HepG2 (cell line): ENCODE measurements at regions not wholly inside any gene's neighbourhood (a gene's known extent, or its start where the extent isn't known, plus 50 kb on each side); places are given as distances from the start of the nearest gene placed in this dataset.
"Not testable (repeated sequence)": the region's sequence is repeated elsewhere in the genome, so short reads cannot be mapped to it uniquely, and the experiment has no call there.

Source experiments
- CHD4 ChIP-seq: fragments of 200-600 bp; sonication (generic); IDR thresholded peaks from 2 replicates; pipeline ENCODE4 v1.7.0; 2017; ENCODE audit warnings: mild to moderate bottlenecking, low read length, borderline replicate concordance
- MXD4 ChIP-seq: IDR thresholded peaks from 2 replicates; pipeline ENCODE4 v1.6.1; 2016; ENCODE audit warnings: mild to moderate bottlenecking, missing biosample characterization, missing genetic modification reagents
- PHF8 ChIP-seq: sonication (generic); formaldehyde crosslinking; IDR thresholded peaks from 2 replicates; pipeline ENCODE4 v1.5.0; 2020; ENCODE audit warnings: missing genetic modification reagents
- TF ChIP-seq, protein P1 (sequence below): sonication (generic); formaldehyde crosslinking; IDR thresholded peaks from 2 replicates; pipeline ENCODE4 v1.8.1; 2023; ENCODE audit warnings: missing genetic modification reagents, inconsistent platforms, borderline replicate concordance
- TF ChIP-seq, protein P2 (sequence below): IDR thresholded peaks from 2 replicates; pipeline ENCODE4 v1.6.1; 2018; ENCODE audit warnings: missing genetic modification reagents, mild to moderate bottlenecking, missing compliant biosample characterization

DNA sequence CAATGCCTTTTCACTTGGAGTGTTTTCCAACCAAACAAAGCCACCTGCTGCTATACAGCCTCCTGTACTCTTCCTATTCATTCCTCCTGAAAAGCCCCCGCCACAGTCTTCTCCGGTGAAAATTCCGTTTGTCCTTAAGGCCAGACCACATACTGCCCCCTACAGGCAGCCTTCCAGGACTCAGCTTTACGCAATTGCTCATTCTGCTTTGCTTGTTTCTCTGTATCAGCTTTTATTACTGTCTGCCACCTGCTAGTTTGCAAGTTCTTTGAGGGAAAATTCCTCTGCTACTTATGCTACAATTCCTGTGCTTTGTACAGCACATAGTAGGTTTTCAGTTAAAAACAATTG lies 115.2 kb upstream of the DUSP10 start:
- TF ChIP-seq, protein P1, sequence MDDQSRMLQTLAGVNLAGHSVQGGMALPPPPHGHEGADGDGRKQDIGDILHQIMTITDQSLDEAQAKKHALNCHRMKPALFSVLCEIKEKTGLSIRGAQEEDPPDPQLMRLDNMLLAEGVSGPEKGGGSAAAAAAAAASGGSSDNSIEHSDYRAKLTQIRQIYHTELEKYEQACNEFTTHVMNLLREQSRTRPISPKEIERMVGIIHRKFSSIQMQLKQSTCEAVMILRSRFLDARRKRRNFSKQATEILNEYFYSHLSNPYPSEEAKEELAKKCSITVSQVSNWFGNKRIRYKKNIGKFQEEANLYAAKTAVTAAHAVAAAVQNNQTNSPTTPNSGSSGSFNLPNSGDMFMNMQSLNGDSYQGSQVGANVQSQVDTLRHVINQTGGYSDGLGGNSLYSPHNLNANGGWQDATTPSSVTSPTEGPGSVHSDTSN (CRISPR knock-in tag) = not testable (repeated sequence)
- not testable (repeated sequence) for TF ChIP-seq PHF8 (CRISPR knock-in tag); CHD4; MXD4 (CRISPR knock-in tag)
- TF ChIP-seq, protein P2, sequence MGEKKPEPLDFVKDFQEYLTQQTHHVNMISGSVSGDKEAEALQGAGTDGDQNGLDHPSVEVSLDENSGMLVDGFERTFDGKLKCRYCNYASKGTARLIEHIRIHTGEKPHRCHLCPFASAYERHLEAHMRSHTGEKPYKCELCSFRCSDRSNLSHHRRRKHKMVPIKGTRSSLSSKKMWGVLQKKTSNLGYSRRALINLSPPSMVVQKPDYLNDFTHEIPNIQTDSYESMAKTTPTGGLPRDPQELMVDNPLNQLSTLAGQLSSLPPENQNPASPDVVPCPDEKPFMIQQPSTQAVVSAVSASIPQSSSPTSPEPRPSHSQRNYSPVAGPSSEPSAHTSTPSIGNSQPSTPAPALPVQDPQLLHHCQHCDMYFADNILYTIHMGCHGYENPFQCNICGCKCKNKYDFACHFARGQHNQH (CRISPR knock-in tag) = not testable (repeated sequence)
